GM19452 (cell line): ENCODE measurements at regions not wholly inside any gene's neighbourhood (a gene's known extent, or its start where the extent isn't known, plus 50 kb on each side); places are given as distances from the start of the nearest gene placed in this dataset.

ENCODE experiments used
- ATAC-seq: cut with Tn5 transposase; IDR thresholded peaks from one replicate; pipeline ENCODE4 v1.9.1; 2021; ENCODE audit not compliant: unreplicated experiment

DNA sequence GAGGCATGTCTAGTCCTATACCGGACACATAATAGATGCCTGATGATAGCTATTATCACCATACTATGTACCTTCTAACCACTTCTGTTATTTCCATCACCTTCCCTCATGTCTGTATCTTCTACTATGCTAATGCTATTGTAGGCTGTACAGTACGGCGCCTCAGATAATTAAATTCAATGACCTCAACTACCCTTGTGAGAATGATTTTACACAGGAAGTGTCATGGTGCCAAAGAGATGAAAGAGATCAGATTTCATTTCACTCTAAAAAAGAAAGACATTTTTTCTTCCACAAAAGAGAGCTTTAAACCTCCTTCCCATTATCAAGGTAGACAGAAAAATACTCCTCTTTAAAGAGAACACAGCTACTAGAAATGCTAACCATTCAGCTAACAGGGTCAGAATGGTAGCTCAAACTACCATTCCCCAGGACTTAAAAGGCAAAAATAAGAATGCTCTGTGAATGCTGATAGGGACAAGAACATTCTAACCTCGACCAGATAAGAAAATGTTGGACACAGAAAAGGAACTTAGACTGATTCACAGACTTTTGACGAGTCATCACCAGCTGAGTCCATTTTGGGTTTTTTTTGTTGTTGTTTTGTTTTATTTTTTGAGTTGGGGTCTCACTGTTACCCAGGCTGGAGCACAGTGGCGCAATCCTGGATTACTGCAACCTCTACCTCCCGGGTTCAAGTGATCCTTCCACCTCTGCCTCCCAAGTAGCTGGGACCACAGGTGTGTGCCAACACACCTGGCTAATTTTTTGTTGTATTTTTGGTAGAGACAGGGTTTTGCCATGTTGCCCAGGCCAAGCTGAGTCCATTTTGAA, 99.2 kb upstream of the RAPGEF2 start:
- no peak for ATAC-seq

DNA sequence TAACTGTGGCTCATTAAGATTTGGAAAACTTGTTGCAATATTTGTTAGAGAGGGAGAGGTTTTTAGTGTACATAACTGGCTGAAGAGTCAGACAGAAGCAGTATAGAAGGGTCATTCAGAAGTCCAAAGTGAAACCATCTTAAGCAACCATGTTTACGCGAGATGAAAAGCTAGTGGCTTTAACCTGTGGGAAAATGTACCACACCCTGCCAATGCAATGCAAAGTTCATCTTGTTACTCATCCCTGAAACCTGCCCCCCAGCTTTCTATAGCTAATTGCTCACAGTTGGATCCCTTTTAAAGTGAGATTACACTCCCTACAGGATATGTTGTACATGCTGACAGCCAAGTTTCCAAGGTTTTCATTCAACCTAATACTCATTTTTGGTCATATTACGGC, 96.7 kb upstream of the RAPGEF2 start:
- no peak for ATAC-seq

DNA sequence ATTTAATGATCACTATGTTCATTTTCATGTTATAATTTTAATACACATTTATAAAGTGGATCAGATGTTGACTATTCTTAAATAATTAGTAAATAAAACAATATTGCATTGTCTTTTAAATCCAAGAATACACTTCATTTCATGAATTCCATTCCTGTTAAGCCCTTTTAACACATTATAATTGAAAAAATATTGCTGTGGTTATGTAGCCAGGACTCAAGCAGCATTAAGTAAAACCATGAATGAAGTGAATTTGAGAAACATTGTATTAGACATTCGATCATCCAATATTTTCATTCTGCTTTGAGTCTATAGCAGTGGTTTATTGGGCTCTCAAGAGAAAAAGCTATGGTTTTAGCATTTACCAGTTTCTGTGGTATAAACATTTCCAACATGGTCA, 94.2 kb upstream of the RAPGEF2 start:
- no peak for ATAC-seq

DNA sequence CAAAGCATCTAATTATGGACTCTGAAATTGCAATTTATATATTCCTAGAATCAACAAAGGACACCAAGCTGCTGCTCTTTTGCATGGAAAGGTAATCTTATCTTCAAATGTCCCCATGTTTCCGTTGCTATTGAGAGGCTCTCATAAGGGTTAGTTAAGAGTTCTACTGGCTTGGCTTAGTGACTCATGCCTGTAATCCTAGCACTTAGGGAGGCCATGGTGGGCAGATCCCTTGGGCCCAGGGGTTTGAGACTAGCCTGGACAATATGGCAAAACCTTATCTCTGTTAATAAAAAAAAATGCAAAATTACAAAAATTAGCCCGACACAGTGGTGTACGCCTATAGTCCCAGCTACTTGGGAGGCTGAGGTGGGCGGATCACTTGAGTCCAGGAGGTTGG, 93.4 kb upstream of the RAPGEF2 start:
- ATAC-seq: no peak

DNA sequence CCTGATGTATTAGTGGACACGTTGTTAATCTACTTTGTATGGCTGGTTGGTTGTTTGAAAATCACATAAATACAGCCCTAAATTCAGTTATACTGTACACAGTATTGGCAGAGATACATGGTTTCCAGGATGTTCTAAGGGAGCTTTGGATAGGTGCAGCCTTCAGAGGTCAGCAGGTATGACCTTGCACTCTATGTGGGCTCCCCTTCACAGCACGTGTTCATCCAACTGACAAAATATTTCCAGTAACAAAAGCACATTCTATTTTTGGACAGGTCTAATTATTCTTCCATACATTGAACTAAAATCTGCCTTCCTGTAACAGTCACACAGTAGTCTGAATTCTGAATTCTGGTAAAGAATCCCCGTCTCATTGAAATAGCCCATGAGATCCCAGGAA, 92.8 kb upstream of the RAPGEF2 start:
- ATAC-seq: no peak

DNA sequence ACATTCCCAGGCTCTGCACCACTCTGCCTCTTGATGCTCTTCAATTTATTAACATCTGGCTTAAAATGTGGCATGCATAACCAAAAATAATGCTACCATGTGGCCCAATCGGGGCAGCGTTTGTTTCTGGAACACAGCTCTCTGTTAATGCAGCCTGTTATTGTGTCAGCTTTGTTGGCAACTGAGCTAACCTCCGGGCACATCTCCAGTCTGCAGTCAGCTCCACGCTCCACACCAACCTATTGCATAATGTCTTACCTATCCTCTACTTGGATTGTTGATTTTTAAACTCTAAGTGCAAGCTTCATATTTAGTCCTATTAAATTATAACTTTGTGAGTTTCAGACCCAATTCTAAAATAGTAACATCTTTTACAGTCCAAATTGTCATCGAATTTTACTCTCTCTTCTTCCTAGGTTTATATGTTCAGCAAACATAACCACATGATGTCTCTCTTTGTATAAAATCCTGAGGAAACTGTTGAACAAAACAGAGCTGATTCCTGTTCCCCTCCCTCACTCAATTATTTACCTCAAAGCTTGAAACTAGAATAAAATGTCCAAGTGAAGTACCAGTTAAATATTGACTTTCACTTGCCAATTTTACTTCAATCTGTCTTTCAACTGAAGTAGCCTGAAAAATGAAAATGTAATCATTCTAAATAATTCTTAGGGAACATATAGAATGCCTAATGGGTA, 92.2 kb upstream of the RAPGEF2 start:
- ATAC-seq: no peak

DNA sequence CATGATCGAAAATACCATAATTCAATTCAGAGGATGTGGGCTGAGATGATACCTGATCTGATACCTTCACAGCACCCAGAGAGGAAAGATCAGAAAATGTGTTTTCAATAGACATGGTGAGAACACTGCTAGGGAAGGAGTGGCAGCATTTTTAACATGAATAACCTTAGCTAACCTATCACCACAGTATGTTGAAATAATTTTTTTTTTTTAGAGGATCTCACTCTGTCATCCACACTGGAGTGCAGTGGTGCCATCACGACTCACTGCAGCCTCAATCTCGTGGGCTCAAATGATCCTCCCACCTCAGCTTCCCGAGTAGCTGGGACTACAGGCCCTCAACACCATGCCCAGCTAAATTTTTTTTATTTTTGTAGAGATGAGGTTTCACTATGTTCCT, 90.5 kb upstream of the RAPGEF2 start:
- ATAC-seq: no peak

DNA sequence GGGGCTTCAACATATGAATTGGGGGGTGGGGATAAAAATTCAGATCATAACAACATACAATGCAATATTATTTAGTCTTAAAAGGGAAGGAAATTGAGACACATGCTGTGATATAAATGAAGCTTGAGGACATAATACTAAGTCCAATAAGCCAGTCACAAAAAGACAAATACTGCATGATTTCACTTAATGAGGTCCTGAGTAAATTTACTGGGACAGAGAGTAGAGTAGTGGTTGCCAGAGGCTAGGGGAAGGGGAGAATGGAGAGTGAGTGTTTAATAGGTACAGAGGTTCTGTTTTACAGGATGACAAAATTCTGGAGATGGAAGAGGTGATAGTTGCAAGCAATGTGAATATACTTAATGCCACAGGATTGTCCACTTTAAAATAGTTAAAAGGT, 89.2 kb upstream of the RAPGEF2 start:
- no peak for ATAC-seq

DNA sequence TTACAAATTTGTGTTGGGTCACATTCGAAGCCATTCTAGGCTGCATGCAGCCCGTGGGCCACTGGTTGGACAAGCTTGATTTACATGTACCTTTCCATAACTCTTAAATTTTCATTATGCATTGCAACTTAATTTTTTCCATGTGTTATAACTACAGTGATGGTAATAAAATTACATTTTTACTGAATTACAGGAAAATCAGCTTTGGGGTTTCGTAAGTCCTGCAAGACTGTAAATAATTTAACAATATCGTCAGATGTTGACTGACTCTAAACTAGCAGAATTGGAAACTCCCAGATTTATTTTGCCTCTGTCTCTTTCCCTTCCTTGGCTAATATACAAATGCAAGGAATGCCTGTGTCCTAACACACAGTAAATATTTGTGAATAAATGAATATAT, 88.0 kb upstream of the RAPGEF2 start:
- no peak for ATAC-seq

DNA sequence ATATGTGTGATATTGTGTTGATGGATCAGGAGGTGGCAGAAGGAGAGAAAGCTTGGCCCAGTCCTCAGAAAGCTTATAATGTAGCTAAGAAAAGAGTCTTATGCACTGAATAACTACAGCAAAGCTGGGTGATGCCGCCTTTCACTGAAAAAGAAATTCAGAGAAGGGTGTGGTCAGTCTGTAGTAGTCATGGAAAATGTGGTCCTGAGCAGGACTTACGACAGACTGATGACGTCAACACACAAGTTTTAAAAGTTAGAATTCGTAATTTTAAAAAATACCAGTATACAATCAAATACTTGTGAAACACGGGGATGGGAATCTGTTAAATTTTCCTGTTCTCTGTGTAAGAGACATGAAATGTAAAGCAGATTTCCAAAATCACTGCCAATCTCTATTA, 87.0 kb upstream of the RAPGEF2 start:
- no peak for ATAC-seq

DNA sequence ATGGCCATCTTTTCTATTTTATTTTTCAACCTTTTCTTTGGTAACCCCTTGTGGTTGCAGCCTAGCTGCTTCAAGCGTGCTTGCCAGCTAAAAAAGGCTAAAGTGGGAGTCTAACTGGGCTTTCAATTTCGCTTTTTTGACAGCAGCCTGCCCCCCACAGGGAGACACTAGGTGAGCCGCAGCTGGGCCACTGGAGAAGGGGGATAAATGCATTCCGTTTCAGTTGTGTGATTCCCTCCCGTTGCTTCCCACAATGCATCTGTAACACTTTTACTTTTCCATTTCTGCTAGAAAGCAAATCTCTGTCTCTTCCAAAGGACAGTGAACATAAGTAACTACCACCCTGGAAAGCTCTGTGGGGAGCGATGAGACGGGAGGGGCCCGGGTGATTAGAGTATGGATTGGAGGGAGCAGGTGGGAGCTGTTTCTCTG, 86.3 kb upstream of the RAPGEF2 start:
- ATAC-seq: peak; percentile 54

DNA sequence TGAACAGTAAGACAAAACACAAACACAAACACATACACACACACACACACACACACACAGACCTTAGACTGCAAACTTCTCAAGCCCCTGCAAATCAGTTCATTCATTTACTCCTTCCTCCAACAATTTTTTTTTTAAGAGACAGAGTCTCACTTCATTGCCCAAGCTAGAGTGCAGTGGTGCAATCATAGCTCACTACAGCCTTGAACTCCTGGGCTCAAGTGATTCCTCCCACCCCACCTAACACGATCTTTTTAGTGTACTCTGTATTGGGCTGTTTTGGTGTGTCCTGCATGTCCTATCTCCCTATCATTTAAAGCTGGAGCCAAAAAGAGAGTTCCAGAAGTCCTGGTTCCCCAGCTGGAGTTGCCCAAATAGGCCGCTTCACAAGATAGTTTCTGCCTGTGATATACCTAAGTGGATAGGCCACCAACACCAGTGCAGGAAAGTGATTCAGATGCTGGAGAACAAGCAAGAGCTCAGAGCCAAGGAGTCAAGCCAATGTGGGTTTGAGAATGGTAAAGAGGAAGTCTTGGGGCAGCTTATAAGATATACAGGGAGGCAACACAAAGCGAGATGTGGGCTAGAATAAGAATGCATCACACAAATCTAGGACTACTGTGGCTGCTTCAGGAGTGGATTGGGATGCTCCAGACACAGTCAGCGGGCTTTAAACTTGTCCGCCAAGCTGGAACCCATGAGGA, 85.4 kb upstream of the RAPGEF2 start:
- ATAC-seq: peak; percentile 41

DNA sequence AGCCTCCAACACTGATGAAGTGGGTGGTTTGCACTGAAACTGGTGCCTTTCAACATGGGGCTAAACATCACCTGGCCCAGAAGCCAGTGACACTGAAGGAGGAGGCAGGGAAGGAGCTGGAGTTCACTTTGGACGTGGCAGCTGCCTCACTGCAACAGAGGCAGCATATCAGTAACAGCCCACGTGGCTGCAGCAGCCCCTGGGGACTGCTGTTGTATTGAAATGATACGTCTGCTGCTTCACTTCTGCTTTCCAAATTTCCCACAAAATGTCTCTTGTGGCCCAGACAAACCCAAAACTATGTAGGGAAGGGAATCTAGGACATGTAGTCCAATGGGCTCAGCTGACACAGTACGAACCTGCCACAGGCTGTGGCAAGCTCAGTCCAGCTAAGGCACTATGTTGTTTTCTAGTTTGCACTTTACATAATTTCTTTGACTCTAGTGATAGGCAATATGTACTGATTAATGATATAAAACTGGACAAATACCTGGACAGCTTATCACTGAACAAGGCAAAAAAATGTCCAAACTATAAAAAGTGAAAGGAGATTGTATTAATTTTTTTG, 84.7 kb upstream of the RAPGEF2 start:
- peak; percentile 94 for ATAC-seq

DNA sequence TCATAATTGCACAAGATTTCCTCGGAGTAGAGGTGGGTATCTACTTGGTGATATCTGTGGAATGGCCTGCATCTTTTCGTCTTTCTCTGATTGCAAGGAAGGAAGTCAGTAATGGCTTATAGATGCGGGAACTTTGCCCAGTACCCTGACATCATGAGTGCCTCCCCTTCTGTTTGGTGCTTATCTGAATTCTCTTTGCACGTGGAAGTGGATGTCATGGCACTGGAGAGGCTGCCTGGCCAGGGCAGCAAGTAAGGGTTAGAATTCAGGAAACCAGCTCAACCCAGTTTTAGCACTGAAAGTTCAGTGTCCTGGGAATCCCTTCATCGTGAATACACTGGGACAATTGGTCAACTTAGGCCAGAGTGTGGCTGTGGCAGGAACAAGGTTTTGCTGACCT, 83.5 kb upstream of the RAPGEF2 start:
- no peak for ATAC-seq

DNA sequence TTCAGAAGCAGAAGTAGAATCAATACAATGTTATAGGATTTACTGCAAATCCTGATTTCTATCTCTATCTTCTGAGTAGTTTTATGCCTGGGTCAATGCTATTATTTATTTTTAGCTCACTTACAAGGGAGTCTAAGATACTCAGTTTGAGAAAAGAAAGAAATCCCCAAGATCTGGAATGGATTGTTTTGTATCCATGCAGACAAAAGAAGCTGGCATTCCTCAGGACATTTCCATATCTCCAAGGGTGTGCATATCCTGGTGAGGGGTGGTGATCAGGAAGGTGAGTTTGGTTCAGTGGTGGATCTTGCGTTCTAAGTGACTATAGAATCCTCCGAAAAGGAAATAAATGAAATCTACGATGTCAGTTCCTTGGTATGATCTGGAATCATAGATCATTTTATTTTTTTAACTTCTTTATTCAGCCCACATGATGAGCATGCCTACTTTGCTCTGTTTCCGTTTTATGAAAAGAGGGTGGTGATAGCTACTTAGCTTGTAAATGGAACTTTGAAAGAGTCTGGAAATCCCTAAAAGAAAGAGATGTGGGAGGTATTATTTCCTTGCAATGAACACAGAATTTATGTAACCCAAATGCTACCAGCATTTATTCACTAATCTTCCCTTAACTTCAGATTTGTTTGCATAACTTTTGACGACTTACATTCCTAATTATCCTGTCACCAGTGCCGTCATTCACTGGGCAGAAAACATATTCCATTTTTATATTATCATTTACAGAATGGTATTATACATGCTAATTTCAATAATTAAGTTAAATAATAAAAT, 81.1 kb upstream of the RAPGEF2 start:
- no peak for ATAC-seq

DNA sequence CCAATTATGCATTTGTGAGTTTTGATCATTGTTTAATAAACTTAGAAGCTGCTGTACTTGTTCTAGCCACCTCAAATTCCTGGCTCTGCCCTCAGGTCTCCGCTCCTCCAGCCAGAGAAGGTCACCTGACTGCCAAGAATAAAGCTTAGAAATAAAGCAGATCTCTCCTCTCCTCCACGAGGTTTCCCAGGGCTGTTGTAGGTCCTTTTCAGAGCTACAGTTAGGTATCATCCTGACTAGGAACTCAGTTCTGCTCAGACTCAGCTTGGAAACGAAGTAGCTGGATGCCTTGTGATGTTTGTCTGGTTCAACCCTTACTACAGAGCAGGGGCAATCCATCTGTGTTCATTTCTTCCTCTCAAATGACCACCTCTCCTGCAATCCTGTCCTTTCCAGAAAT, 79.1 kb upstream of the RAPGEF2 start:
- ATAC-seq: no peak

DNA sequence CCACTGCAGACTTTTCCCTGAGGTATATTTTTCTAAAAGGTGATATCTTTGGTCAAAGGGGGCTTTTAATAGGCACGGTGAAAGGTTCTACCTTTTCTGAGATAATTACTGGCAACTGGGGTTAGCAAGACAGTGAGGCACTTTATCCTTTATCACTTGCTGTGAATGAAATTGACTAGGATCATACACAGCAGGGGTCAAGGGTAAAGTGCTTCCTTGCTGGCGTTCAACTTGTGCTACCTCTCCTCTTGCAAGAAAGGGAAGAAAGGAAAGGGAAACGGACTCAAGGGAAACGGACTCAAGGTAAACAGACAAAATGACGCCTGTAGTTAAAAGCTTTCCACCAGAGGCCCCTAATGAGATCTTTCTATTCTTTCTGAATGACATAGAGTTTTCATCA, 78.6 kb upstream of the RAPGEF2 start:
- ATAC-seq: no peak

DNA sequence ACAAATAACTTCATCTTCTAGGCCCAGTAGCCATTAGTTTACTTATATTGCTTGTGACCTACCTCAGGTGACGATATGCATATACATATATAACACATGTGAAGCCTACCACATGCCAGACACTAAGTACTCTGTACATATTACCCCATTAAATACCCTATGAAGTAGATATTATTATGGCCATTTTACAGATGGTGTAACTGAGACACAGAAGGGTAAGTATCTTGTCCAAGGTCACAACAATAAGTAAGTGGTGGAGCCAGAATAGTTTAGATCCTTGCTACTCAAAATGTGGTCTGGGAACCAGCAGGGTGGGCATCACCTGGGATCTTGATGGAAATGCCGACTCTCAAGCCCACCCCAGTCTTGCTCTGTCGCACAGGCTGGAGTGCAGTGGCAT, 78.1 kb upstream of the RAPGEF2 start:
- no peak for ATAC-seq

DNA sequence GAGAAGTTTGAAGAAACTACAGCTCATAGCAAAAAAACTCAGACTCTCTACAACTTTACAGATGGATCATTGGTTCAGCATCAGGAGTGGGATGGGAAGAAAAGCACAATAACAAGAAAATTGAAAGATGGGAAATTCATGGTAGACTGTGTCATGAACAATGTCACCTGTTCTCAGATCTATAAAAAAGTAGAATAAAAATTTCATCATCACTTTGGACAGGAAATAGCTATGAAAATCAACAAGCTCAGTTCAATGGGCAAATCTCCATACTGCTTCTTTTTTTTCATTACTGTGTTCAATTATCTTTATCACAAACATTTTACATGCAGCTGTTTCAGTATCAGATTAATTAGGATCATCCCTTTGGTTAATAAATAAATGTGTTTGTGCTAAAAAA, 76.5 kb upstream of the RAPGEF2 start:
- ATAC-seq: no peak

DNA sequence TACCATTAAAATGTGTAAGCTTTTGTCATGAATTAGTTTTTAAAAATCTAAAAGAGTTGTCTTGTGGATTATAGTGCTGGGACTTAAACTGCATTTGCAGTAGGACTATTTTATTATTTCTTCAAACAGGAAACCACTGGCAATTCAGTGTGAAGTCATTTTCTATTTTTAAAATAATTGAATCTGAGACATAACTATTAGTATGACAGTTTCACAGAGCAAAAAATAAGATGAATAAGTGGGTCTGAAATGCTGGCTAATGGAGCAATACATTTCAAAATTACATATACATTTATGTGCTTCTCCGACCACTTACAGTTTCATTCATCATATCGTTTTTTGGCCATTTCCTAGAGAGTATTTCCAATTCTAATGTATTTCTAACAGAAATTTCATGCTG, 75.3 kb upstream of the RAPGEF2 start:
- peak; percentile 61 for ATAC-seq

DNA sequence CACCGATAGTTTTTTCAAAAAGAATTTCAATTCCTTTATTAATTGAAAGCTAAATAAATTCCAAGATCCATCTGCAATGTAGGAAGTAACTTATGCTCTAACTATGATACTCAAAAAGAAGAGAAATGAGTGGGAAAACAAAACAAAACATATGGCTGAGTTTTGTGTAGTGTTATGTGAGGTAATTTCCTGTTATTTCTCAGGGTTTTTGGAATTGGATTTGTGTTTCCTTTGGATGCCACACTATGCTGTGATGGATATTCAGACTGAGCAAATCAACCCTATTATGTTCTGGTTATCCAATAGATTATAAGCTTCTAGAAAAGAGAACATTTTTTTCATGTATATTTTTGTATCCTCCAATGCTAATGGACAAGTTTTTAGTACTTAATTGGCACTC, 73.4 kb upstream of the RAPGEF2 start:
- no peak for ATAC-seq
